WTC11 (cell line): ENCODE measurements at regions not wholly inside any gene's neighbourhood (a gene's known extent, or its start where the extent isn't known, plus 50 kb on each side); places are given as distances from the start of the nearest gene placed in this dataset.

Source experiments
- ATAC-seq: fragments of 200-7000 bp; cut with Tn5 transposase; 2 replicates; pipeline ENCODE4 v1.10.0; 2021; ENCODE audit warnings: mild to moderate bottlenecking, moderate library complexity
- CTCF ChIA-PET: fragments of 300-600 bp; sonication (Branson Sonifier 250); formaldehyde crosslinking; loops from one replicate; lab custom pipeline; 2021; ENCODE audit warnings: antibody characterized with exemption; lab: Charles Lee
- POLR2A ChIA-PET: fragments of 350-600 bp; sonication (Branson Sonifier 250); formaldehyde crosslinking; loops from one replicate; lab custom pipeline; 2021; ENCODE audit warnings: antibody characterized with exemption; lab: Charles Lee
- DNase-seq: peaks from one replicate; pipeline ENCODE4 v3.0.0; 2021; ENCODE audit warnings: low spot score
- H3K27ac Mint-ChIP-seq: 2 replicates; pipeline ENCODE4 v1.8.0; 2021; ENCODE audit warnings: mixed read lengths
- H3K27me3 Mint-ChIP-seq: 2 replicates; pipeline ENCODE4 v1.8.0; 2021; ENCODE audit warnings: low read depth, mild to moderate bottlenecking, moderate library complexity, mixed read lengths
- H3K36me3 Mint-ChIP-seq: 2 replicates; pipeline ENCODE4 v1.8.0; 2021; ENCODE audit warnings: mixed read lengths
- H3K4me1 Mint-ChIP-seq: 2 replicates; pipeline ENCODE4 v1.8.0; 2022; ENCODE audit warnings: mixed read lengths
- H3K4me3 Mint-ChIP-seq: 2 replicates; pipeline ENCODE4 v1.8.0; 2021; ENCODE audit warnings: mild to moderate bottlenecking, moderate library complexity, mixed read lengths
- H3K9me3 Mint-ChIP-seq: 2 replicates; pipeline ENCODE4 v1.8.0; 2021; ENCODE audit warnings: mixed read lengths
- ATF1 ChIP-seq: sonication (generic); formaldehyde crosslinking; IDR thresholded peaks from 2 replicates; pipeline ENCODE4 v1.8.1; 2023; ENCODE audit warnings: mild to moderate bottlenecking, moderate library complexity, missing genetic modification reagents
- CBFB ChIP-seq: sonication (generic); formaldehyde crosslinking; IDR thresholded peaks from 2 replicates; pipeline ENCODE4 v1.8.1; 2022; ENCODE audit warnings: mild to moderate bottlenecking, low read depth, missing genetic modification reagents
- GTF2I ChIP-seq: fragments of 250-450 bp; sonication (Bioruptor Pico); conservative IDR thresholded peaks from 2 replicates; pipeline ENCODE4 v1.4.0; 2021; ENCODE audit warnings: mild to moderate bottlenecking
- KAT7 ChIP-seq: sonication (generic); formaldehyde crosslinking; IDR thresholded peaks from 2 replicates; pipeline ENCODE4 v1.8.1; 2023; ENCODE audit warnings: missing genetic modification reagents, mild to moderate bottlenecking, borderline replicate concordance
- MXD4 ChIP-seq: fragments of 250-450 bp; sonication (Bioruptor Pico); IDR thresholded peaks from 2 replicates; pipeline ENCODE4 v1.8.0; 2021; ENCODE audit warnings: mild to moderate bottlenecking, moderate library complexity, borderline replicate concordance
- MYBL2 ChIP-seq: sonication (generic); formaldehyde crosslinking; IDR thresholded peaks from 2 replicates; pipeline ENCODE4 v1.8.1; 2023; ENCODE audit warnings: mild to moderate bottlenecking, moderate library complexity, missing genetic modification reagents
- NR2C2 ChIP-seq: sonication (generic); formaldehyde crosslinking; IDR thresholded peaks from 2 replicates; pipeline ENCODE4 v1.8.0; 2022; ENCODE audit warnings: mild to moderate bottlenecking, missing genetic modification reagents
- RORB ChIP-seq: fragments of 250-450 bp; sonication (Bioruptor Pico); IDR thresholded peaks from 2 replicates; pipeline ENCODE4 v1.9.0; 2021; ENCODE audit warnings: mild to moderate bottlenecking
- SMAD3 ChIP-seq: sonication (generic); formaldehyde crosslinking; IDR thresholded peaks from 2 replicates; pipeline ENCODE4 v1.8.0; 2022; ENCODE audit warnings: missing genetic modification reagents, mild to moderate bottlenecking, borderline replicate concordance
- SMAD4 ChIP-seq: sonication (generic); formaldehyde crosslinking; IDR thresholded peaks from 2 replicates; pipeline ENCODE4 v1.8.0; 2022; ENCODE audit warnings: mild to moderate bottlenecking, missing genetic modification reagents
- ZNF232 ChIP-seq: sonication (generic); formaldehyde crosslinking; IDR thresholded peaks from 2 replicates; pipeline ENCODE4 v1.8.0; 2022; ENCODE audit warnings: mild to moderate bottlenecking, missing genetic modification reagents
- ZNF423 ChIP-seq: fragments of 250-450 bp; sonication (Bioruptor Pico); IDR thresholded peaks from 2 replicates; pipeline ENCODE4 v2.1.2; 2022; ENCODE audit warnings: mild to moderate bottlenecking, moderate library complexity
- TF ChIP-seq, protein P1 (sequence below): sonication (generic); formaldehyde crosslinking; IDR thresholded peaks from 2 replicates; pipeline ENCODE4 v1.8.0; 2023; ENCODE audit warnings: missing genetic modification reagents, mild to moderate bottlenecking, borderline replicate concordance
- TF ChIP-seq, protein P2 (sequence below): fragments of 250-450 bp; sonication (Bioruptor Pico); IDR thresholded peaks from 2 replicates; pipeline ENCODE4 v1.8.0; 2021; ENCODE audit warnings: mild to moderate bottlenecking
- TF ChIP-seq, protein P3 (sequence below): fragments of 250-450 bp; sonication (Bioruptor Pico); IDR thresholded peaks from 2 replicates; pipeline ENCODE4 v1.9.0; 2021; ENCODE audit warnings: mild to moderate bottlenecking
- TF ChIP-seq, protein P4 (sequence below): sonication (generic); formaldehyde crosslinking; conservative IDR thresholded peaks from 2 replicates; pipeline ENCODE4 v1.8.1; 2023; ENCODE audit warnings: mild to moderate bottlenecking, low read depth, missing genetic modification reagents, moderate library complexity
- TF ChIP-seq, protein P5 (sequence below): fragments of 250-450 bp; sonication (Bioruptor Pico); IDR thresholded peaks from 2 replicates; pipeline ENCODE4 v2.1.2; 2022; ENCODE audit warnings: mild to moderate bottlenecking, moderate library complexity
- TF ChIP-seq, protein P6 (sequence below): sonication (generic); formaldehyde crosslinking; IDR thresholded peaks from 2 replicates; pipeline ENCODE4 v1.8.1; 2023; ENCODE audit warnings: mild to moderate bottlenecking, missing genetic modification reagents
- TF ChIP-seq, protein P7 (sequence below): sonication (generic); formaldehyde crosslinking; IDR thresholded peaks from 2 replicates; pipeline ENCODE4 v1.8.0; 2022; ENCODE audit warnings: missing genetic modification reagents

DNA sequence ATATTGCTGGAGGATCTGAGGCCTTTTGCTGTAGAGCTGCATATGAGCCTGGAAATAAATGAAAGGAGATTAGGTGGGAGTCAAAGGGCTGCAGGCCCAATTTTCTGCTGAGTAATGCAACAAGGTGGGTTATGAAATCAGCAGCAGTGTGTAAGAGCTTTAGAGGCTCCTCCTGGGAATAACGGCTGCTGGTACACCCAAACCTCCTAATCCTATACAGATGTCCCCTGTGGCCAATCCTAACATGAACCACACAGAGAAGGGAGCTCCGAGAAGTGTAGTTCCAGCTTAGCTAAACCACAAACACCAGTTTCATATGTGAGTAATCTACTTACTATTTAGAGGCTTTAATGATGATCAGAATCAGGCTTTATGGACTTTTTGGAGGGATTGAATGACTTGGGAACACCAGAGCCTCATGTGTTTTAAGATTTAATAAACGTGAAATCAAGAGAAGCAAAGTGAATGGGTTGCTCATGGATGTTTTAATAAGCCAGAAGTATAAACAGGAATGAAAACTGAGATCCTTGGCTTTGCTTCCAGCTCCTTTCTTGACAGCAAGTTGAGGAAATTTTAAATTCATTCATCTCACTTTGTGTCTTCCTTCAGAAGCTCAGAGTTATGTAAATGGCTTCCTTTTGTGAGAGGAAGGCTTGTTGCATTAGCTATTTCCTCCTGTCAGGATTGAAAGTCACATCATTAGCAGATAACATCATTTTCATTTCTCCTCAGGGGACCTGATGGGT is 437.5 kb downstream of the TMEM232 start:
- Mint-ChIP-seq H3K4me1 (peaks cover 15% of the 10 kb centered on the region), H3K27me3 (no peaks in the 10 kb centered on the region), H3K27ac (no peak overlapping the region)
- ATAC-seq: peak; percentile 60
- TF ChIP-seq, protein P1, sequence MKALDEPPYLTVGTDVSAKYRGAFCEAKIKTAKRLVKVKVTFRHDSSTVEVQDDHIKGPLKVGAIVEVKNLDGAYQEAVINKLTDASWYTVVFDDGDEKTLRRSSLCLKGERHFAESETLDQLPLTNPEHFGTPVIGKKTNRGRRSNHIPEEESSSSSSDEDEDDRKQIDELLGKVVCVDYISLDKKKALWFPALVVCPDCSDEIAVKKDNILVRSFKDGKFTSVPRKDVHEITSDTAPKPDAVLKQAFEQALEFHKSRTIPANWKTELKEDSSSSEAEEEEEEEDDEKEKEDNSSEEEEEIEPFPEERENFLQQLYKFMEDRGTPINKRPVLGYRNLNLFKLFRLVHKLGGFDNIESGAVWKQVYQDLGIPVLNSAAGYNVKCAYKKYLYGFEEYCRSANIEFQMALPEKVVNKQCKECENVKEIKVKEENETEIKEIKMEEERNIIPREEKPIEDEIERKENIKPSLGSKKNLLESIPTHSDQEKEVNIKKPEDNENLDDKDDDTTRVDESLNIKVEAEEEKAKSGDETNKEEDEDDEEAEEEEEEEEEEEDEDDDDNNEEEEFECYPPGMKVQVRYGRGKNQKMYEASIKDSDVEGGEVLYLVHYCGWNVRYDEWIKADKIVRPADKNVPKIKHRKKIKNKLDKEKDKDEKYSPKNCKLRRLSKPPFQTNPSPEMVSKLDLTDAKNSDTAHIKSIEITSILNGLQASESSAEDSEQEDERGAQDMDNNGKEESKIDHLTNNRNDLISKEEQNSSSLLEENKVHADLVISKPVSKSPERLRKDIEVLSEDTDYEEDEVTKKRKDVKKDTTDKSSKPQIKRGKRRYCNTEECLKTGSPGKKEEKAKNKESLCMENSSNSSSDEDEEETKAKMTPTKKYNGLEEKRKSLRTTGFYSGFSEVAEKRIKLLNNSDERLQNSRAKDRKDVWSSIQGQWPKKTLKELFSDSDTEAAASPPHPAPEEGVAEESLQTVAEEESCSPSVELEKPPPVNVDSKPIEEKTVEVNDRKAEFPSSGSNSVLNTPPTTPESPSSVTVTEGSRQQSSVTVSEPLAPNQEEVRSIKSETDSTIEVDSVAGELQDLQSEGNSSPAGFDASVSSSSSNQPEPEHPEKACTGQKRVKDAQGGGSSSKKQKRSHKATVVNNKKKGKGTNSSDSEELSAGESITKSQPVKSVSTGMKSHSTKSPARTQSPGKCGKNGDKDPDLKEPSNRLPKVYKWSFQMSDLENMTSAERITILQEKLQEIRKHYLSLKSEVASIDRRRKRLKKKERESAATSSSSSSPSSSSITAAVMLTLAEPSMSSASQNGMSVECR (CRISPR knock-in tag): no peak
- TF ChIP-seq, protein P2, sequence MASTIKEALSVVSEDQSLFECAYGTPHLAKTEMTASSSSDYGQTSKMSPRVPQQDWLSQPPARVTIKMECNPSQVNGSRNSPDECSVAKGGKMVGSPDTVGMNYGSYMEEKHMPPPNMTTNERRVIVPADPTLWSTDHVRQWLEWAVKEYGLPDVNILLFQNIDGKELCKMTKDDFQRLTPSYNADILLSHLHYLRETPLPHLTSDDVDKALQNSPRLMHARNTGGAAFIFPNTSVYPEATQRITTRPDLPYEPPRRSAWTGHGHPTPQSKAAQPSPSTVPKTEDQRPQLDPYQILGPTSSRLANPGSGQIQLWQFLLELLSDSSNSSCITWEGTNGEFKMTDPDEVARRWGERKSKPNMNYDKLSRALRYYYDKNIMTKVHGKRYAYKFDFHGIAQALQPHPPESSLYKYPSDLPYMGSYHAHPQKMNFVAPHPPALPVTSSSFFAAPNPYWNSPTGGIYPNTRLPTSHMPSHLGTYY: no peak
- no peak for TF ChIP-seq NR2C2 (CRISPR knock-in tag)
- TF ChIP-seq, all 79 proteins: peak for 0
- POLR2A ChIA-PET: no interaction called here
- Mint-ChIP-seq H3K4me3 (no peak overlapping the region), H3K36me3 (peaks cover 26% of the 10 kb centered on the region), H3K9me3 (peaks cover 40% of the 10 kb centered on the region)
- CTCF ChIA-PET: interaction anchor here (0.9 kb wide), 2 partner anchors 44 to 244 kb away, joined by 3 to 4 read pairs; no protein-coding TSS in a partner anchor
- DNase-seq: no peak

DNA sequence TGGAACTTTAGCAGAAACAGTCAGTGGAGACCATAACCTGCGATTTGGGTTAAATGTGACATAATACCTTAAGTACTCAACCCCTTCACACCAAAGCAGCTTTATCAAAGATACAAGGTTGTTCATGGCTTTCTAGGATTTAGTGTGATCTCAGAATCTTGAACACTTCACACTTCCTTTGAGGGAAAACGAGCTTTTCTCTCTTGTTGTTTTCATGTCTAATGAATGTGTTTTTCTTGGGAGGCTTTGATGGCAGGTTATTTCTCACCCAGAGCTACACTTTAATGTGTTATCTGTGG is 437.0 kb downstream of the TMEM232 start:
- Mint-ChIP-seq H3K4me1 (peaks cover 15% of the 10 kb centered on the region), H3K36me3 (peaks cover 21% of the 10 kb centered on the region), H3K27me3 (no peaks in the 10 kb centered on the region), H3K27ac (no peak overlapping the region), H3K4me3 (no peak overlapping the region), H3K9me3 (peaks cover 35% of the 10 kb centered on the region)
- ATAC-seq (no peak), DNase-seq (no peak)
- ChIA-PET POLR2A (no interaction called here), CTCF (interaction anchor here (0.9 kb wide), 1 partner anchor 245 kb away, joined by 3 read pairs; no protein-coding TSS in a partner anchor)
- no peak for TF ChIP-seq KAT7 (CRISPR knock-in tag)
- TF ChIP-seq, protein P3, sequence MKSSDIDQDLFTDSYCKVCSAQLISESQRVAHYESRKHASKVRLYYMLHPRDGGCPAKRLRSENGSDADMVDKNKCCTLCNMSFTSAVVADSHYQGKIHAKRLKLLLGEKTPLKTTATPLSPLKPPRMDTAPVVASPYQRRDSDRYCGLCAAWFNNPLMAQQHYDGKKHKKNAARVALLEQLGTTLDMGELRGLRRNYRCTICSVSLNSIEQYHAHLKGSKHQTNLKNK (CRISPR knock-in tag): no peak
- no peak for TF ChIP-seq ZNF423
- TF ChIP-seq, protein P4, sequence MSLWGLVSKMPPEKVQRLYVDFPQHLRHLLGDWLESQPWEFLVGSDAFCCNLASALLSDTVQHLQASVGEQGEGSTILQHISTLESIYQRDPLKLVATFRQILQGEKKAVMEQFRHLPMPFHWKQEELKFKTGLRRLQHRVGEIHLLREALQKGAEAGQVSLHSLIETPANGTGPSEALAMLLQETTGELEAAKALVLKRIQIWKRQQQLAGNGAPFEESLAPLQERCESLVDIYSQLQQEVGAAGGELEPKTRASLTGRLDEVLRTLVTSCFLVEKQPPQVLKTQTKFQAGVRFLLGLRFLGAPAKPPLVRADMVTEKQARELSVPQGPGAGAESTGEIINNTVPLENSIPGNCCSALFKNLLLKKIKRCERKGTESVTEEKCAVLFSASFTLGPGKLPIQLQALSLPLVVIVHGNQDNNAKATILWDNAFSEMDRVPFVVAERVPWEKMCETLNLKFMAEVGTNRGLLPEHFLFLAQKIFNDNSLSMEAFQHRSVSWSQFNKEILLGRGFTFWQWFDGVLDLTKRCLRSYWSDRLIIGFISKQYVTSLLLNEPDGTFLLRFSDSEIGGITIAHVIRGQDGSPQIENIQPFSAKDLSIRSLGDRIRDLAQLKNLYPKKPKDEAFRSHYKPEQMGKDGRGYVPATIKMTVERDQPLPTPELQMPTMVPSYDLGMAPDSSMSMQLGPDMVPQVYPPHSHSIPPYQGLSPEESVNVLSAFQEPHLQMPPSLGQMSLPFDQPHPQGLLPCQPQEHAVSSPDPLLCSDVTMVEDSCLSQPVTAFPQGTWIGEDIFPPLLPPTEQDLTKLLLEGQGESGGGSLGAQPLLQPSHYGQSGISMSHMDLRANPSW (CRISPR knock-in tag): no peak
- TF ChIP-seq, protein P5, sequence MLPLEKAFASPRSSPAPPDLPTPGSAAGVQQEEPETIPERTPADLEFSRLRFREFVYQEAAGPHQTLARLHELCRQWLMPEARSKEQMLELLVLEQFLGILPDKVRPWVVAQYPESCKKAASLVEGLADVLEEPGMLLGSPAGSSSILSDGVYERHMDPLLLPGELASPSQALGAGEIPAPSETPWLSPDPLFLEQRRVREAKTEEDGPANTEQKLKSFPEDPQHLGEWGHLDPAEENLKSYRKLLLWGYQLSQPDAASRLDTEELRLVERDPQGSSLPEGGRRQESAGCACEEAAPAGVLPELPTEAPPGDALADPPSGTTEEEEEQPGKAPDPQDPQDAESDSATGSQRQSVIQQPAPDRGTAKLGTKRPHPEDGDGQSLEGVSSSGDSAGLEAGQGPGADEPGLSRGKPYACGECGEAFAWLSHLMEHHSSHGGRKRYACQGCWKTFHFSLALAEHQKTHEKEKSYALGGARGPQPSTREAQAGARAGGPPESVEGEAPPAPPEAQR (CRISPR knock-in tag): no peak
- no peak for TF ChIP-seq ATF1 (CRISPR knock-in tag)
- TF ChIP-seq MXD4 (CRISPR knock-in tag): no peak
- TF ChIP-seq, protein P6, sequence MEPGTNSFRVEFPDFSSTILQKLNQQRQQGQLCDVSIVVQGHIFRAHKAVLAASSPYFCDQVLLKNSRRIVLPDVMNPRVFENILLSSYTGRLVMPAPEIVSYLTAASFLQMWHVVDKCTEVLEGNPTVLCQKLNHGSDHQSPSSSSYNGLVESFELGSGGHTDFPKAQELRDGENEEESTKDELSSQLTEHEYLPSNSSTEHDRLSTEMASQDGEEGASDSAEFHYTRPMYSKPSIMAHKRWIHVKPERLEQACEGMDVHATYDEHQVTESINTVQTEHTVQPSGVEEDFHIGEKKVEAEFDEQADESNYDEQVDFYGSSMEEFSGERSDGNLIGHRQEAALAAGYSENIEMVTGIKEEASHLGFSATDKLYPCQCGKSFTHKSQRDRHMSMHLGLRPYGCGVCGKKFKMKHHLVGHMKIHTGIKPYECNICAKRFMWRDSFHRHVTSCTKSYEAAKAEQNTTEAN (CRISPR knock-in tag): no peak
- no peak for TF ChIP-seq RORB (CRISPR knock-in tag)
- no peak for TF ChIP-seq CBFB (CRISPR knock-in tag)
- no peak for TF ChIP-seq SMAD4 (CRISPR knock-in tag)
- no peak for TF ChIP-seq MYBL2
- TF ChIP-seq GTF2I (CRISPR knock-in tag): no peak
- no peak for TF ChIP-seq SMAD3
- no peak for TF ChIP-seq NR2C2 (CRISPR knock-in tag)
- TF ChIP-seq, protein P7, sequence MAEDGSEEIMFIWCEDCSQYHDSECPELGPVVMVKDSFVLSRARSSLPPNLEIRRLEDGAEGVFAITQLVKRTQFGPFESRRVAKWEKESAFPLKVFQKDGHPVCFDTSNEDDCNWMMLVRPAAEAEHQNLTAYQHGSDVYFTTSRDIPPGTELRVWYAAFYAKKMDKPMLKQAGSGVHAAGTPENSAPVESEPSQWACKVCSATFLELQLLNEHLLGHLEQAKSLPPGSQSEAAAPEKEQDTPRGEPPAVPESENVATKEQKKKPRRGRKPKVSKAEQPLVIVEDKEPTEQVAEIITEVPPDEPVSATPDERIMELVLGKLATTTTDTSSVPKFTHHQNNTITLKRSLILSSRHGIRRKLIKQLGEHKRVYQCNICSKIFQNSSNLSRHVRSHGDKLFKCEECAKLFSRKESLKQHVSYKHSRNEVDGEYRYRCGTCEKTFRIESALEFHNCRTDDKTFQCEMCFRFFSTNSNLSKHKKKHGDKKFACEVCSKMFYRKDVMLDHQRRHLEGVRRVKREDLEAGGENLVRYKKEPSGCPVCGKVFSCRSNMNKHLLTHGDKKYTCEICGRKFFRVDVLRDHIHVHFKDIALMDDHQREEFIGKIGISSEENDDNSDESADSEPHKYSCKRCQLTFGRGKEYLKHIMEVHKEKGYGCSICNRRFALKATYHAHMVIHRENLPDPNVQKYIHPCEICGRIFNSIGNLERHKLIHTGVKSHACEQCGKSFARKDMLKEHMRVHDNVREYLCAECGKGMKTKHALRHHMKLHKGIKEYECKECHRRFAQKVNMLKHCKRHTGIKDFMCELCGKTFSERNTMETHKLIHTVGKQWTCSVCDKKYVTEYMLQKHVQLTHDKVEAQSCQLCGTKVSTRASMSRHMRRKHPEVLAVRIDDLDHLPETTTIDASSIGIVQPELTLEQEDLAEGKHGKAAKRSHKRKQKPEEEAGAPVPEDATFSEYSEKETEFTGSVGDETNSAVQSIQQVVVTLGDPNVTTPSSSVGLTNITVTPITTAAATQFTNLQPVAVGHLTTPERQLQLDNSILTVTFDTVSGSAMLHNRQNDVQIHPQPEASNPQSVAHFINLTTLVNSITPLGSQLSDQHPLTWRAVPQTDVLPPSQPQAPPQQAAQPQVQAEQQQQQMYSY (CRISPR knock-in tag): no peak
- no peak for TF ChIP-seq ZNF232
